Stimulated activated CD4-positive, alpha-beta T cell treated with anti-CD3 and anti-CD28 coated beads, Interleukin-4, amount 100 ng/mL, for 4 hours (primary cell): ENCODE measurements at regions not wholly inside any gene's neighbourhood (a gene's known extent, or its start where the extent isn't known, plus 50 kb on each side); places are given as distances from the start of the nearest gene placed in this dataset.

ENCODE experiments used
- DNase-seq, 2 experiments: peaks; one replicate each; pipeline ENCODE4 v3.0.0-alpha.2; 2020

- DNase-seq = no peak
Measured at GRCh38 chr7:156089222-156089621, 277.0 kb upstream of the SHH start.

DNA sequence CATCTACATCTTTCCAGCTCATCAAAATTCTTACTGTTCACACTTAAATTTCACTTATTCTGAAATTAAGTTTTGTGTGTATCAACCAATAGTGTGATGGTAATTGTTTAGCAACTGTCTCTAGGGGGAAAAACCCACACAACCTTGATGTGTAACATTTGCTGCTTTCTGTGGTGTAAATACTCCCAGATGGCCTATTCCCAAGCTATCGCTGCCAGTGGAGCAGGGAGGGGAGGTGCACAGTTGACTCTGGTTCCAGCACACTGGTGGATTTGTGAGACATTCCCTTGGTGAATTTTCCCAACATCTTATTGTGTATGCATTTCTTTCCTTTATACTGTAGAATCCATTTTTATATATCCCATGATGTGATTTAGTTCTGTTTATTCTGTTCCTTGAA, 275.9 kb upstream of the SHH start:
- DNase-seq = no peak

DNA sequence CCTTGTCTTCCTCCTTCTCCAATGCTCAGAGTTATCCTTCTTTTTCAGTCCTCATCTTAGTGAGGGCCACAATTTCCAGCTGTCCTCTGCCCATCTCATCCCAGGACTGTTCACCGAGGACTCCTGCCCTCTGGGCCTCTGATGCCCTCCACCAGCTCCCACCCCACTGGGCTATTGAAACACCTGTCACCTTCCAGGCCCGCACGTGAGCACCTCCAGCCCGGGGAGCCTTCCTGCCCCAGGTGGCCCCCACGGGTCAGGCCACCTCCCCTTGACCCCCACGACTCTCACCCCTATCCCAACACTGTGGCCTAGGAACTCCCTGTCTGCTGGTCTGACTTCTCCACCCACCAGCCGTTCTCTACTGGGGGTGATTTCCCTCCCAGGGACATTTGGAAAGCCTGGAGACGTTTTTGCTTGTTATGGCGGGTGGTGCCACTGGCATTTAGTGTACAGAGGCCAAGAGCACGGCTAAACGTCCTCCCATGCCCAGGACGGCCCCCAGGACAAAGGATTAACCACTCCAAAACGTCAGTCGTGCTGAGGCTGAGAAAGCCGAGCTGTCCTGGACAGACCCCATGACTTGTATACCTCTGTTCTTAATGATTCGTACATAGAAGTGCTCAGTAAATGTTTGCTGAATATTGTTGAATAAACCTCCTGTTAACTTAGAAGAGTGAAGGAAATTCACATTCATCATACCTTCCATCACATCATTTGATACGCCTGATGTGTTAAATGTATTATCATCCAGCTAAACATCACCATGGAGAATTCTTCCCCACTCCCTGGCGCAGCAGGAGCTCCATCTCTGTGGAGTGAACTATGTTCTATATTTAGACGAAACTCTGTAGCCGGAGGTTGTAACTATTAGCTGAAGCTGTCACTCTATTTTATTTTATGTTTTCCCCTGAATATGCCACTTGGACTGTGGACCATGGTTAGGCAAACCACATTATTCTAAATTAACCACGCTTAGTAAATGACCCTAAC, 270.1 kb upstream of the SHH start:
- no peak for DNase-seq

GRCh38 chr7:156080596-156080995, 268.3 kb upstream of the SHH start:
- no peak for DNase-seq

DNA sequence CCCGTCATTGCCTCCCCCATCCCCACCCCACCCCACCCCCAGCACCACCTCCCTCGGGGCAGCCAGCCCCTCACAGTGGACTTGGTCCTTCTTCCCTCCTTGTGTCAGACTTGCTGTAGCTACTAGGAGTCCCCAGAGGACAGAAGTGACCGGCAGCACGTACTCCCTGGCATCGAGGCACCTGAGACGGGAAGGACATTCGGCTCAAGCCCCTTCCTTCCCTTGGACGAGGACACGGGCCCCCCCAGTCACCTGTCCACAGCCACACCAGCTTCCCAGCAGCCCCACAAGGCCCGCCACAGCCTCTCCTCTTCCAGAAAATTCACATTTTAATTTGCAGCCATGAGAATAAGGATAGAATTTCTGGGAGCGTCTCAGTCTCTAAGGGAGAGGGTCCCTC, 267.8 kb upstream of the SHH start:
- DNase-seq = no peak

DNA sequence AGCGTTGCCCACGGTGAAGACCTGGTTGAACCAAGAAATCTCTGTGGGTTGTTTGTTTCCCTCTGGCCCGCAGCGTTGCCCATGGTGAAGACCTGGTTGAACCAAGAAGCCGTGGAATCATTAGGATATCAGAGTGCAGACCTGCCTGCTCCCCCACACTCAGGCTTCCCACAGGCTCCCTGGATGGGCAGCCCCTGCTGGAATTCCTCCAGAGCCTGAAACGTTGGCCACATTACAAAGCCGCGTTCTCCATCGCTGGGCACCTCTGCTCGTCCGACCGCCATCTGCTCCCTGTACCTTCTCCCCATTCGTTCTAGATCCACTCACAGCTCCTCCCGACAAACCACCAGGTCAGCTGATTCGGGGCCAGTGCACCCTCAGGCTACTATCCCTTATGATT, 266.9 kb upstream of the SHH start:
- no peak for DNase-seq

GRCh38 chr7:156074982-156075615, 262.8 kb upstream of the SHH start:
- no peak for DNase-seq

DNA sequence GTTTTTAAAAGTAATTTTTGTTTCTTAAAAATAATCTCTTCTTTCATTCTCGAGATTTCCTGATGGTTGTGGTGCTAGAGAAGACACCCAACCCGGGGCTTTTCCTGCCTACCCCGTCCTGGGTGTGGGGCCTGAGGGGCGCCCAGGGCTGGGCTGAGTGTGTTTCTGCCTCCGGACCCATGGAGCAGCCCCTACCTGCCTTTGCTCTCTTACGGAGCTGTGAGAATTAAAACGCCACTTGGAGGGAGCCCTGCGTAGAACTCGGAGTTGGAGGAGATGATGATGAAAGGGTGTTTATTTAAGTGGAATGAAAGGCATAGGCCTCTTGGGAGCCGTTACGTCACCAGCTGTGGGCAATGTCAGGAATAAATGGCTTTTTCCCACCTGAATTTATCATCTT, 261.8 kb upstream of the SHH start:
- DNase-seq = no peak

DNA sequence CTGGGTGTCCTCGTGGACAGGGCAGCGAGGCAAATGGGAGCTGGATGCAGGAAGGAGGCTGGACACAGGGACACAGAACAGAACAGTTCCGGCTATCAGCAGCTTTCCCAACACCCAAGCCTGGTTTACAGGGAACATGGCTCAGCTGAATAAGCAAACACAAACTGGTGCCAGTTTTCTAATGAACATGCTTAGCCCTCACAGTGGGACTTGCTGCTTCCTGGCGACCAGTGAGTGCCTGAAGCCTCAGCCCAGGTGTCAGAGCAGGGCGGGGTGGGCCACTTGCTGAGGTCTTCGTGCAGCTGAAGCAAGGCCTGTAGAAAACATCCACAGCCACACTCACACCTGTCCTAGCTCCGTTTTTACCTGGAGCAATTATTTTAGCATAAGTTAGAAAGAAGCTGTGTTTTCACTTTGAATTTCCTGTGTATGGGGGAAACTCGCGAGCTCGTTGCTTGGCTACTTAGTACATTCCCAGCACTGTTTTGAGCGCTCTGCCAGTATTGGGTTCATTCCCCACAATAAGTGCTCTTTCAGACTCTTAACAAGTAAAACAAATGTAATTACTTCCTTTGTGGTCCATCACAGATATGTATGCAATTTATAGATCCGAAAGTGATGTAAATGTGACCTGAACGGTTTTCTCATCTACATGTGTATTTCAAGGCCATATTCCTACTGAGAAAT, 261.2 kb upstream of the SHH start:
- DNase-seq = no peak

GRCh38 chr7:156071612-156072011, 259.3 kb upstream of the SHH start:
- DNase-seq = no peak

DNA sequence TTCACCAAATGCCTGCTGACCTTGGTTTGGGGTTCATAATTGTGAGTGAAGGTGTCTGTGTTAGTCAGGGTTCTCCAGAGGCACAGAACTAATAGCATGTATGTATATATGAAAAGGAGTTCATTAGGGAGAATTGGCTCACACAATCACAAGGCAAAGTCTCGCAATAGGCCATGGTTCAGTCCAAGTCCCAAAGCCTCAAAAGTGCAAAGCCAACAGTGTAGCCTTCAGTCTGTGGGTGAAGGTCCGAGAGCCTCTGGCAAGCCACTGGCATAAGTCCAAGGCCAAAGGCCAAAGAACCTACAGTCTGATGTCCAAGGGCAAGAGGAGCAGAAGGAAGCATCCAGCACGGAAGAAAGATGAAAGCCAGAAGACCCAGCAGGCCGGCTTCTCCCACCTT, 257.6 kb upstream of the SHH start:
- DNase-seq = no peak

- DNase-seq = no peak
Measured at GRCh38 chr7:156067156-156067555, 254.9 kb upstream of the SHH start.

GRCh38 chr7:156065400-156065799, 253.1 kb upstream of the SHH start:
- no peak for DNase-seq

GRCh38 chr7:156064971-156065386, 252.7 kb upstream of the SHH start:
- DNase-seq = no peak

DNA sequence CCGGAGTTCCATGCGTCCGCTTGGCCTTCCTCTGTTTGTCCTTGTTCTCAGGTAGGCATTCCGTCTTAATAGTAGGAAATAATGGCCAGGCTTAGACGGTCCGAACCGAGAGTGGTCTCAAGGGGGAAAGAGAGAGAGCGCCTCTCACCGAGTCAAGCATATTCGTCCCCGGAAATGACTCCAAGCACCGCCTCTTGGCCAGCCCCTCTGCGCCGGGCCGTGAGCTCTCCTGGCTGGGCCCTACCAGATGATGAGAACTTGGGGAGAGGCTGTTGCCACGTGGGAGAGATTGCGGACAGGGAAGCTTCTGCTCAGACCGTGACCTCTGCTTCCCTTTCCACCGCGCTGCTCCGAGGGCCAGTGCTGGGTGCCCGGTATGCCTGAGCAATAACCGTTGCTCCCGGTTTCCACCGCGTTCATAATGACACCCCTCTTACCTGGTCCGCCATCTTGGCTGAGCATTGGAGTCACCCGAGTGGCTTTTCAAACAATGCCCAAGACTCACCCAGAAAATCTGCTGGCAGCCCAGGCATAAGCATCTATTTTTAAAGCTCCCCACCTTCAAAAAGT, 251.1 kb upstream of the SHH start:
- DNase-seq = no peak

GRCh38 chr7:156062286-156062685, 250.0 kb upstream of the SHH start:
- no peak for DNase-seq

DNA sequence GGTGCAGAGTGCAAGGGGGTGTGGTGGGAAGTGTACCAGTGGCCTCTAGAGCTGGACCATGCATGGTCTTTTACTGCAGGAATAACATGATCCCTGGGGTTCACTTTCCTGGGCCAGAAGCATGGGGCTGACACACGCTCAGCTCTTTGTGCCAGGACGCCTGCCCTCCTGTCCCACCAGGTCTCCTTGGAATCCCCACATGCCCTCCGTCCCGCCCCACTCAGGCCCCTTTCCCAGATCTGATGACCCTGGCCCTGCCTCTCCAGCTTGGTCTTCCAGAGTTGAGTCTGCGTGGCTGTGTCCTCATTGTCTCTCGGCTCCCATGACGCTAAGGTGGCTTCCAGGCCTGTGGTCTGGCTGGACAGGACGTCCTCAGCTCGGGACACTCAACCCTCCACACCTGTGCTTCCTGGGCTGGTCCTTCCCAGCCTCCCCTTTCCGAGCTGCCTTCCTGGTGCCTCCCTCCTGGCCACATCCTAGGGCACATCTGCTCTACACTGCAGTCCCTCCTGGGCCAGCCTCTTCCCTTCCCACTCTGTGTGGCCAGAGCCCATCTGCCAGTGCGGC, 249.5 kb upstream of the SHH start:
- no peak for DNase-seq

DNA sequence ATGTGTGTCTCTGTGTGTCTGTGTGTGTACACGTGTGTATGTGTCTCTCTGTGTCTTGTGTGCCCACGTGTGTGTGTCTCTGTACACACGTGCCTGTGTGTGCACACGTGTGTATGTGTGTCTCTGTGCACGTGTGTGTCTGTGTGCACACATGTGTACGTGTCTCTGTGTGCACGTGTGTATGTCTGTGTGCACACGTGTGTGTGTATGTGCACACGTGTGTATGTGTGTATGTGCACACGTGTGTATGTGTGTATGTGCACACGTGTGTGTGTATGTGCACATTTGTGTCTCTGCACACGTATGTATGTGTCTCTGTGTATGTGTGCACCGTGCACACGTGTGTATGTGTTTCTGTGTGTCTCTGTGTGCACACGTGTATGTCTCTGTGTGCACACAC, 248.7 kb upstream of the SHH start:
- no peak for DNase-seq

DNA sequence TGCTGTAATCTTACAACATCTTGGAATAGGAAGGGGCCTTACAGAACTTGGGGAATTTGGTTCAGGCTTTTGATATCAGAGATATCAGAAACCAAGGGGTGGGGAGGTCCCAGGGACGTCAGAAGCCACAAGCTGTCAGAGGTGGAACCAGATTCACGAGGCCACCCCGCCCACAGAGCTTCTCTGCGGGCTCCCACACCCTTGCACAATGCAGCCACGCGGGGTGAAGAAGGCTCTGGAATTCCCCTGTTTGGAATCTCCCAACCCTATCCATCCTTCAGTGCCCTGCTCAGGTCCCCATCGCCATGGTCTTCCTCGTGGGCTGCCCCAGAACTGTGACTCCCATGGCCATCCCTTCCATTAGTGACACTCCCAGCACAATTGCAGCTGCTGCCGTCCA, 247.1 kb upstream of the SHH start:
- no peak for DNase-seq

GRCh38 chr7:156058248-156058647, 246.0 kb upstream of the SHH start:
- no peak for DNase-seq

GRCh38 chr7:156056534-156056933, 244.3 kb upstream of the SHH start:
- DNase-seq = no peak

DNA sequence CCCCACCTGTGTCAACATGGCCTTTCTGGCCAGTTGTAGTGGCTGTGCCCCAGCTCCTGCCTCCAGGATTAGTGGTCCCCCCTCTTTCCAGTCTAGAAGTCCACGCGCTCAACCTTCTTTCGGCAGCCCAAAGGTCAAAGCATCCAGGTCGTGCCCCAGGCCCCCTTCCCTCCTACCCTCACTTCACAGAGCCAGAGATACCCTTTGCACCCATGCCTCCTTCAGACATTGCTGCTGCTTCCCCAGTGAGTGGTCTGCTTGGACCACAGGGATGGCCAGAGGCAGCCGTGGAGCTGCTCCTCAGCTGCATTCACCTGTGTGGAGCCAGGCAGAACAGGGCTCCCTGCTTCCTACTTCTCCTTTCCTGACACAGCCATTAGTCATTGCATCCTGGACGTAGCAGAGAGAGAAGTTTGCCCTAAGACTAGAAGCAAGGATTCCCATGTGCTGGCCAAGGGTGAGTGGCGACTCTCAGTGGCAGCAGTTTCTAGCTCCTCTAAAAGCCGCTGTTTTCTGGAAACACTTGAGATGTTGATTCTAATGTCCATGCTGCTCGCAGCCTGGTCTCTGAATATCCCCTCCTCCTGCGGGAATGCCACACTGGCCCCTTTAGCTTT, 243.1 kb upstream of the SHH start:
- DNase-seq = no peak

DNA sequence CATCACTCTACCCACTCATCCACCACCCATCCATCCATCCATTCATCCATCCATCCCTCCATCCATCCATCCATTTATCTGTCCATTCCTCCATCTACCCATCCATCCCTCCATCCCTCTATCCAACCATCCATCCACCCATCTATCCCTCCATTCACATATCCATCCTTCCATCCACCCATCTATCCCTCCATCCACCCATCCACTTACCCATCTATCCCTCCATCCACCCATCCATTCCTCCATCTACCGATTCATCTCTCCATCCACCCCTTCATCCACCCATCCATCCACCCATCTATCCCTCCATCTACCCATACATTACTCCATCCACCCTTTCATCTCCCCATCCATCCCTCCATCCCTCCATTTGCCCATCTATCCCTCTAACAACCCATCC, 239.6 kb upstream of the SHH start:
- no peak for DNase-seq
